Natural killer cell (primary cell): ENCODE measurements at regions not wholly inside any gene's neighbourhood (a gene's known extent, or its start where the extent isn't known, plus 50 kb on each side); places are given as distances from the start of the nearest gene placed in this dataset.
A peak's percentile ranks its signal among the peaks of the same experiment; 100 is the strongest.

Experiments used
- ATAC-seq, 3 donors: fragments of 150-1000 bp in 2 of 3; fragments of 200-7000 bp in 1 of 3; cut with Tn5 transposase; 1 replicate in 1 of 3; 2 replicates in 2 of 3; pipeline ENCODE4 v1.10.0; 2021; ENCODE audit warnings: mild to moderate bottlenecking in 2 of 3, moderate library complexity in 2 of 3
- DNase-seq, 2 donors: peaks; one replicate each; pipeline versions ENCODE4 v3.0.0 to v3.0.0-alpha.2; 2013 to 2021; ENCODE audit warnings: mixed read lengths in 1 of 2
- H3K27ac ChIP-seq: one replicate; pipeline ENCODE4 v1.5.1; 2013; ENCODE audit warnings: mild to moderate bottlenecking, low read length
- H3K27me3 ChIP-seq: one replicate; pipeline ENCODE4 v1.6.1; 2013; ENCODE audit warnings: low read length; ENCODE audit not compliant: control insufficient read depth, insufficient read depth
- H3K36me3 ChIP-seq: one replicate; pipeline ENCODE4 v1.6.1; 2013; ENCODE audit warnings: low read length; ENCODE audit not compliant: control insufficient read depth, insufficient read depth
- H3K4me1 ChIP-seq: one replicate; pipeline ENCODE4 v1.6.1; 2013; ENCODE audit warnings: low read length; ENCODE audit not compliant: control insufficient read depth, insufficient read depth
- H3K4me3 ChIP-seq: one replicate; pipeline ENCODE4 v1.5.1; 2013; ENCODE audit warnings: low read length
- H3K9me3 ChIP-seq: one replicate; pipeline ENCODE4 v1.6.1; 2013; ENCODE audit warnings: low read length; ENCODE audit not compliant: control insufficient read depth, insufficient read depth
- H3K27ac Mint-ChIP-seq, 2 donors: one replicate each; pipeline ENCODE4 v1.8.0; 2022; ENCODE audit warnings: mild to moderate bottlenecking in 2 of 2, mixed read lengths in 2 of 2, moderate library complexity in 1 of 2
- H3K27me3 Mint-ChIP-seq, 2 donors: one replicate each; pipeline ENCODE4 v1.8.0; 2022; ENCODE audit warnings: low read depth in 2 of 2, mixed read lengths in 2 of 2
- H3K36me3 Mint-ChIP-seq: one replicate; pipeline ENCODE4 v1.8.0; 2022; ENCODE audit warnings: mixed read lengths
- H3K4me1 Mint-ChIP-seq, 2 donors: one replicate each; pipeline ENCODE4 v1.8.0; 2022; ENCODE audit warnings: mixed read lengths in 2 of 2
- H3K4me3 Mint-ChIP-seq: one replicate; pipeline ENCODE4 v1.8.0; 2022; ENCODE audit warnings: mild to moderate bottlenecking, moderate library complexity, mixed read lengths
- H3K9me3 Mint-ChIP-seq, 2 donors: one replicate each; pipeline ENCODE4 v1.8.0; 2022; ENCODE audit warnings: mixed read lengths in 2 of 2
- WGBS: methylation state at CpG from one replicate; pipeline ENCODE4 v1.1.7; 2013; ENCODE audit warnings: missing lambda C conversion rate; ENCODE audit not compliant: insufficient coverage; 5-methylcytosine and 5-hydroxymethylcytosine counted together
- intact Hi-C: fragments of 100-400 bp; cut with micrococcal nuclease; formaldehyde crosslinking; loops from one replicate; pipeline ENCODE4 v1.14.2; 2022
- TF ChIP-seq, protein P1 (sequence below): fragments of 200-600 bp; IDR thresholded peaks from one replicate; pipeline ENCODE4 v1.8.0; 2022; ENCODE audit warnings: antibody characterized with exemption

DNA sequence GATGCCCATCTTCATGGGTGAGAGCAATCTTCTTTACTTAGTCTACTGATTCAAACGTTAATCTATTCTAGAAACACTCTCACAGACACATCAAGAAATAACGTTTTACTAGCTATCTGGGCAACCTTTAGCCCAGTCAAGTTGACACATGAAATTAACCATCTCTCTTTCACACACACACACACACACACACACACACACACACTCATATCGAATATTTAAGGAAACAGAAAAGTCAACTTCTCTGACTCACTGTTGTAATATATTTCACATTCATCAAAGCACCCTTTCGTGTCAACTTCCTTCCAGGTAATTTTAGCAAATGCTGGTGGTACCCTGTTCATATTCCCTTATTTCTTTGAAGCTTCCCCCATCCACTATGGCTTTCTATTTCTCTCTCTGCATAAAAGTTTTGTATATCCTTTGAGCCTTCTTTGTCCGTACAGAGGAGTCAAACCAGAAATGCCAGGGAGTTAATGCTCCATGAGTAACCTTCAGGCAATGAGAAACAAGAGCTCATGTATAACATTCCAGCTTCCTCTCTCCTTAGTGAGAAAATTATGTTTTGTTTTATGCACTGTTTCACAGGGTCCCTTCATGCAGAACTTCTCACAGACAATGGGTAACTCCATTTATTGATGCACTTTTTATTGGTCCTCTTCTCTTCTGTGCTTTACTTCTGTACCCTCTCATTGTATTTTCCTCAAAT, 335.5 kb upstream of the CBLB start:
- TF ChIP-seq, protein P1, sequence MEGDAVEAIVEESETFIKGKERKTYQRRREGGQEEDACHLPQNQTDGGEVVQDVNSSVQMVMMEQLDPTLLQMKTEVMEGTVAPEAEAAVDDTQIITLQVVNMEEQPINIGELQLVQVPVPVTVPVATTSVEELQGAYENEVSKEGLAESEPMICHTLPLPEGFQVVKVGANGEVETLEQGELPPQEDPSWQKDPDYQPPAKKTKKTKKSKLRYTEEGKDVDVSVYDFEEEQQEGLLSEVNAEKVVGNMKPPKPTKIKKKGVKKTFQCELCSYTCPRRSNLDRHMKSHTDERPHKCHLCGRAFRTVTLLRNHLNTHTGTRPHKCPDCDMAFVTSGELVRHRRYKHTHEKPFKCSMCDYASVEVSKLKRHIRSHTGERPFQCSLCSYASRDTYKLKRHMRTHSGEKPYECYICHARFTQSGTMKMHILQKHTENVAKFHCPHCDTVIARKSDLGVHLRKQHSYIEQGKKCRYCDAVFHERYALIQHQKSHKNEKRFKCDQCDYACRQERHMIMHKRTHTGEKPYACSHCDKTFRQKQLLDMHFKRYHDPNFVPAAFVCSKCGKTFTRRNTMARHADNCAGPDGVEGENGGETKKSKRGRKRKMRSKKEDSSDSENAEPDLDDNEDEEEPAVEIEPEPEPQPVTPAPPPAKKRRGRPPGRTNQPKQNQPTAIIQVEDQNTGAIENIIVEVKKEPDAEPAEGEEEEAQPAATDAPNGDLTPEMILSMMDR = no peak
- no peak overlapping the region for H3K4me3 Mint-ChIP-seq
- H3K9me3 Mint-ChIP-seq = no peaks in the 10 kb centered on the region
- H3K27ac Mint-ChIP-seq = no peak overlapping the region
- peaks cover 19 to 20% of the 10 kb centered on the region in 2 donors for H3K4me1 Mint-ChIP-seq
- Histone ChIP-seq H3K4me3 (no peak overlapping the region), H3K4me1 (peaks cover 5% of the 10 kb centered on the region), H3K27me3 (no peaks in the 10 kb centered on the region), H3K27ac (no peak overlapping the region), H3K36me3 (no peaks in the 10 kb centered on the region), H3K9me3 (no peaks in the 10 kb centered on the region)
- DNase-seq (no peak), ATAC-seq (no peak)
- intact Hi-C loops = no loop called here
- H3K27me3 Mint-ChIP-seq = no peaks in the 10 kb centered on the region
- no peaks in the 10 kb centered on the region for H3K36me3 Mint-ChIP-seq
- WGBS = 87% methylated on average over 5 of the region's 5 CpGs

DNA sequence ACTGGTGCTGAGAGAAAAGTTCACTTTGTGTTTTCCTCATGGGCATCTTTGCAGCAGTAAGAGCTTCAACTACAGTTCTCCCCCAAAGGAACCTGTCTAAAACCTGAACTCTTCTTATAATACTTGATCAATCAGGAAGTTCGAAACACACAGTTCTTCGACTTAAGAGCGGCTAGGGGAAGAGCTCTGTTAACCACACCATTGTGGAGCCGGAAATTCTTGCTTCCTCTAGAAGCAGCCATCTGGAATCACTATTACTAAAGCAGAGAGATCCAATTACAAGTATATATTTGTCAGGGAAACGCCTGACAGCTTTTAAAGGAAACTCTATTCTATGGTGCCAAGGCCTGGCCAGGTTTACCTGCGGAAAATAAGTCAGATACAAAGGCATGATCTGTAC, 337.3 kb upstream of the CBLB start:
- DNase-seq (peak in 1 of 2 donors; percentile 58), ATAC-seq (peak; percentile 31 to 72 (median 56))
- Mint-ChIP-seq H3K4me1 (peaks cover 19 to 20% of the 10 kb centered on the region in 2 donors), H3K27me3 (no peaks in the 10 kb centered on the region), H3K4me3 (peak overlapping the region; percentile 82), H3K36me3 (no peaks in the 10 kb centered on the region), H3K27ac (peak overlapping the region; percentile 75 to 78), H3K9me3 (no peaks in the 10 kb centered on the region)
- Histone ChIP-seq H3K9me3 (no peaks in the 10 kb centered on the region), H3K4me3 (no peak overlapping the region), H3K4me1 (peaks cover 5% of the 10 kb centered on the region), H3K27ac (peak overlapping the region; percentile 39), H3K36me3 (no peaks in the 10 kb centered on the region), H3K27me3 (no peaks in the 10 kb centered on the region)
- intact Hi-C loops = no loop called here
- 2% methylated on average over 6 of the region's 6 CpGs for WGBS
- TF ChIP-seq, protein P1 = no peak

DNA sequence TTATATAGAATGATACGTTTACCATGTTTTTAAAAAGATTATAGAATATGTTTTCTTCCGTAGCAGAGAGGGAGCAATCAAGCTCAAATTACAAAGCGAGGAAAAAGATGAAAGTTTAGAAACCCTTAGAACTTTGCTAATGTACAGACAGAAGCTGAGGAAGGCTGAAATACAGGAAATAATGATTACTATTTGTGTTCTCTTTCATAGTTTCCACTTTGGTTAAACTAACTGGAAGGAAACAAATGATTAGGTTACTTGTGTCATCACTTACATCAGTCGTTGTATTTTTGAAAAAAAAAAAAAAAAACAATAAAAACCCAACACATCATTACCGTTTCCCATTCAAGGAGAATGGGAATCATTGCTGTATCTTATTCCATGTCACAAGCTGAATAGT, 337.8 kb upstream of the CBLB start:
- H3K4me3 Mint-ChIP-seq = no peak overlapping the region
- no peaks in the 10 kb centered on the region for H3K36me3 Mint-ChIP-seq
- TF ChIP-seq, protein P1 = no peak
- Histone ChIP-seq H3K4me3 (no peak overlapping the region), H3K9me3 (no peaks in the 10 kb centered on the region), H3K27ac (peak overlapping the region; percentile 39), H3K27me3 (no peaks in the 10 kb centered on the region), H3K4me1 (peaks cover 5% of the 10 kb centered on the region), H3K36me3 (no peaks in the 10 kb centered on the region)
- peak overlapping the region; percentile 75 to 78 for H3K27ac Mint-ChIP-seq
- 44% methylated on average over 3 of the region's 5 CpGs for WGBS
- DNase-seq = peak in 1 of 2 donors; percentile 13
- intact Hi-C loops = no loop called here
- no peak for ATAC-seq
- no peaks in the 10 kb centered on the region for H3K27me3 Mint-ChIP-seq
- no peaks in the 10 kb centered on the region for H3K9me3 Mint-ChIP-seq
- peaks cover 19 to 20% of the 10 kb centered on the region in 2 donors for H3K4me1 Mint-ChIP-seq

DNA sequence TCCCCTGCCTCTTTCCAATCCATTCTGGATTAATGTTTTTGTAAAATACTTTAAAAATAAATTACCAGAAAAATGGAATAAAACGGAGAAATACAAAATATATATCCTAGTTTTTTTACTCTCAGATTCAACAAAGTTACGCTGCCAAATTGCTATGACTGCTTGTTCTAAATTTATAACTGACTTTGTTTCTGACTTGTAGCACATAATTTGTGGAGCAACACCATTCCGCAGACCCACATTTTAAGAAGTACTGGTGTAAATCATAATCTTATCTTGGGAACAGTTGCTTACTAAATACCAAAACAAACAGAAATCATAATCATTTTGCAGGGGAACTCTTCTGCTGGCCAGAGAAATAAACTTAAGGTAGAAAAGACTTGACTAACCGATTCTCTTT, 339.4 kb upstream of the CBLB start:
- H3K4me1 ChIP-seq = peaks cover 5% of the 10 kb centered on the region
- no peak overlapping the region for H3K27ac ChIP-seq
- H3K27me3 ChIP-seq = no peaks in the 10 kb centered on the region
- no peaks in the 10 kb centered on the region for H3K36me3 ChIP-seq
- no peaks in the 10 kb centered on the region for H3K9me3 ChIP-seq
- Mint-ChIP-seq H3K4me1 (peaks cover 19 to 20% of the 10 kb centered on the region in 2 donors), H3K36me3 (no peaks in the 10 kb centered on the region), H3K27ac (no peak overlapping the region), H3K27me3 (no peaks in the 10 kb centered on the region), H3K4me3 (no peak overlapping the region), H3K9me3 (no peaks in the 10 kb centered on the region)
- 100% methylated on average over 2 of the region's 4 CpGs for WGBS
- DNase-seq (no peak), ATAC-seq (no peak)
- TF ChIP-seq, protein P1 = no peak
- intact Hi-C loops = no loop called here
- H3K4me3 ChIP-seq = no peak overlapping the region
